GM21360 (cell line): ENCODE measurements at regions not wholly inside any gene's neighbourhood (a gene's known extent, or its start where the extent isn't known, plus 50 kb on each side); places are given as distances from the start of the nearest gene placed in this dataset.
"Not testable (repeated sequence)": the region's sequence is repeated elsewhere in the genome, so short reads cannot be mapped to it uniquely, and the experiment has no call there.

Source experiments
- ATAC-seq: cut with Tn5 transposase; IDR thresholded peaks from one replicate; pipeline ENCODE4 v1.9.1; 2021; ENCODE audit warnings: mild to moderate bottlenecking, moderate library complexity; ENCODE audit not compliant: unreplicated experiment

GRCh38 chr10:109426987-109427386, 496.3 kb downstream of the XPNPEP1 start:
- ATAC-seq = no peak

- ATAC-seq = no peak
Measured at GRCh38 chr10:109418795-109419194, 504.5 kb downstream of the XPNPEP1 start.

GRCh38 chr10:109417803-109418202, 505.5 kb downstream of the XPNPEP1 start:
- no peak for ATAC-seq

- ATAC-seq = no peak
Measured at GRCh38 chr10:109412353-109412752, 511.0 kb downstream of the XPNPEP1 start.

GRCh38 chr10:109411917-109412316, 511.4 kb downstream of the XPNPEP1 start:
- no peak for ATAC-seq

GRCh38 chr10:109405338-109405737, 518.0 kb downstream of the XPNPEP1 start:
- ATAC-seq = no peak

GRCh38 chr10:109403551-109403950, 519.8 kb downstream of the XPNPEP1 start:
- ATAC-seq = no peak

- ATAC-seq = no peak
Measured at GRCh38 chr10:109393425-109393824, 529.9 kb downstream of the XPNPEP1 start.

- ATAC-seq = no peak
Measured at GRCh38 chr10:109386921-109387320, 536.4 kb downstream of the XPNPEP1 start.

GRCh38 chr10:109386101-109386500, 537.2 kb downstream of the XPNPEP1 start:
- no peak for ATAC-seq

- no peak for ATAC-seq
Measured at GRCh38 chr10:109379186-109379585, 544.1 kb downstream of the XPNPEP1 start.

- ATAC-seq = no peak
Measured at GRCh38 chr10:109374215-109374614, 549.1 kb downstream of the XPNPEP1 start.

GRCh38 chr10:109359316-109359715, 564.0 kb downstream of the XPNPEP1 start:
- ATAC-seq = no peak

GRCh38 chr10:109358325-109358724, 565.0 kb downstream of the XPNPEP1 start:
- no peak for ATAC-seq

GRCh38 chr10:109348324-109348723, 575.0 kb downstream of the XPNPEP1 start:
- no peak for ATAC-seq

GRCh38 chr10:109343293-109343692, 580.0 kb downstream of the XPNPEP1 start:
- ATAC-seq = no peak

GRCh38 chr10:109341986-109342385, 581.3 kb downstream of the XPNPEP1 start:
- ATAC-seq = no peak

GRCh38 chr10:109328001-109328400, 595.3 kb downstream of the XPNPEP1 start:
- ATAC-seq = no peak

GRCh38 chr10:109327266-109327665, 596.0 kb downstream of the XPNPEP1 start:
- ATAC-seq = no peak

GRCh38 chr10:109324721-109325120, 598.6 kb downstream of the XPNPEP1 start:
- ATAC-seq = no peak

- no peak for ATAC-seq
Measured at GRCh38 chr10:109317746-109318366, 605.5 kb downstream of the XPNPEP1 start.

GRCh38 chr10:109314016-109314415, 609.3 kb downstream of the XPNPEP1 start:
- not testable (repeated sequence) for ATAC-seq

- ATAC-seq = not testable (repeated sequence)
Measured at GRCh38 chr10:109312555-109312954, 610.8 kb downstream of the XPNPEP1 start.
